ENCODE measurements at regions not wholly inside any gene's neighbourhood (a gene's known extent, or its start where the extent isn't known, plus 50 kb on each side); places are given as distances from the start of the nearest gene placed in this dataset.

DNA sequence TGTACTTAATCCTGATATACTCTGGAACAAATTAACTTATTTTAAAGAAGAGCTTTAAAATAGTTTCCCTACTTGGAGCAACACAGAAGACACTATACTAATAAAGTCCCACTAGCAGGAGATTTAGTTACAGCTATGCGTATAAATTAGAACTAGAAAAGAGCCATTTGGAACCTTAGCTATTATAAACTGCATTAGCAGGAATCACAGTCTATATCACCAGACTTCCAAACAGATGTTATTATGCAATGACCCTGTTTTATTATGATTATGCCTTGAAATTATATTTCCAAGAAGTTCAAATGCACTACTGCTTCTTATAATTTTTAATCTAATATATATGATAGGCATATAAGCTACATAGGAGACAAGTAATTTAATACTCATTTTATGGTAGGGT lies 95.5 kb upstream of the WDR44 start:
- no peak overlapping the region for H3K9ac ChIP-seq (ENCODE audit: low read depth in 1 of 3, low read length in 3 of 3)
- no peak overlapping the region for H3K4me3 ChIP-seq (ENCODE audit: low read length in 3 of 3)
- H3K4me1 ChIP-seq (ENCODE audit: control insufficient read depth in 3 of 3, insufficient read depth in 3 of 3, low read length in 3 of 3) = no peaks in the 10 kb centered on the region
- H3K36me3 ChIP-seq (ENCODE audit: control insufficient read depth in 3 of 3, insufficient read depth in 3 of 3, low read length in 3 of 3) = no peaks in the 10 kb centered on the region
- no peaks in the 10 kb centered on the region for H3K9me3 ChIP-seq (ENCODE audit: control insufficient read depth in 3 of 3, low read length in 3 of 3)
- H3K27me3 ChIP-seq (ENCODE audit: control insufficient read depth in 3 of 3, insufficient read depth in 3 of 3, low read length in 3 of 3) = no peaks in the 10 kb centered on the region
- H3K27ac ChIP-seq (ENCODE audit: low read depth, low read length) = peak overlapping the region; percentile 32

DNA sequence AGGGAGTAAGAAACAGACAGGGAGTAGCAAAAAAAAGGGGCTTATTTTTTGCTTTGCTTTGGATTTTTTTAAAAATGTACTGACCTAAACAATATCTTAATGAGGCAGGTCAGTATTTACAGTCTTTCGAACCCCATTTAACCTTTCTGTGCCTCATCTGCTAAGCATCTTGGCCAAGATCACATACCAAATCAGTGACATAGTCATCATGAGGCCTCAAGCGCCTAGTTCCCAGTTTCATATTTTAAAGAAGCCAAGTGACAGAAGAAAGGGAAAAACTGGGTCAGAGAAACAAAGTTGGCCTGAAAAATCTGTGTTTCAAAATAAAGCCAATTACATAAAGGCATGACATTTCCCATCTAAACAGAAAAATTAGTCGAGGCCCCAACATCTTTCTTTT lies 94.6 kb upstream of the WDR44 start:
- no peaks in the 10 kb centered on the region for H3K36me3 ChIP-seq (ENCODE audit: control insufficient read depth in 3 of 3, insufficient read depth in 3 of 3, low read length in 3 of 3)
- H3K9me3 ChIP-seq (ENCODE audit: control insufficient read depth in 3 of 3, low read length in 3 of 3) = no peaks in the 10 kb centered on the region
- peak overlapping the region; percentile 32 for H3K27ac ChIP-seq (ENCODE audit: low read depth, low read length)
- no peaks in the 10 kb centered on the region for H3K4me1 ChIP-seq (ENCODE audit: control insufficient read depth in 3 of 3, insufficient read depth in 3 of 3, low read length in 3 of 3)
- H3K9ac ChIP-seq (ENCODE audit: low read depth in 1 of 3, low read length in 3 of 3) = no peak overlapping the region
- H3K27me3 ChIP-seq (ENCODE audit: control insufficient read depth in 3 of 3, insufficient read depth in 3 of 3, low read length in 3 of 3) = no peaks in the 10 kb centered on the region
- no peak overlapping the region for H3K4me3 ChIP-seq (ENCODE audit: low read length in 3 of 3)

- Histone ChIP-seq H3K9ac (ENCODE audit: low read depth in 1 of 3, low read length in 3 of 3) (no peak overlapping the region), H3K36me3 (ENCODE audit: control insufficient read depth in 3 of 3, insufficient read depth in 3 of 3, low read length in 3 of 3) (no peaks in the 10 kb centered on the region), H3K4me3 (ENCODE audit: low read length in 3 of 3) (no peak overlapping the region), H3K9me3 (ENCODE audit: control insufficient read depth in 3 of 3, low read length in 3 of 3) (no peaks in the 10 kb centered on the region), H3K27me3 (ENCODE audit: control insufficient read depth in 3 of 3, insufficient read depth in 3 of 3, low read length in 3 of 3) (peaks cover 0 to 4% (median 0%) of the 10 kb centered on the region in 3 donors), H3K27ac (ENCODE audit: low read depth, low read length) (no peak overlapping the region), H3K4me1 (ENCODE audit: control insufficient read depth in 3 of 3, insufficient read depth in 3 of 3, low read length in 3 of 3) (no peaks in the 10 kb centered on the region)
Measured at GRCh38 chrX:118252967-118253366, 92.9 kb upstream of the WDR44 start.

GRCh38 chrX:118254611-118255010 lies 91.3 kb upstream of the WDR44 start:
- no peak overlapping the region for H3K4me3 ChIP-seq (ENCODE audit: low read length in 3 of 3)
- H3K36me3 ChIP-seq (ENCODE audit: control insufficient read depth in 3 of 3, insufficient read depth in 3 of 3, low read length in 3 of 3) = no peaks in the 10 kb centered on the region
- no peaks in the 10 kb centered on the region for H3K4me1 ChIP-seq (ENCODE audit: control insufficient read depth in 3 of 3, insufficient read depth in 3 of 3, low read length in 3 of 3)
- H3K9me3 ChIP-seq (ENCODE audit: control insufficient read depth in 3 of 3, low read length in 3 of 3) = no peaks in the 10 kb centered on the region
- H3K27ac ChIP-seq (ENCODE audit: low read depth, low read length) = no peak overlapping the region
- H3K27me3 ChIP-seq (ENCODE audit: control insufficient read depth in 3 of 3, insufficient read depth in 3 of 3, low read length in 3 of 3) = peaks cover 0 to 4% (median 0%) of the 10 kb centered on the region in 3 donors
- H3K9ac ChIP-seq (ENCODE audit: low read depth in 1 of 3, low read length in 3 of 3) = no peak overlapping the region

DNA sequence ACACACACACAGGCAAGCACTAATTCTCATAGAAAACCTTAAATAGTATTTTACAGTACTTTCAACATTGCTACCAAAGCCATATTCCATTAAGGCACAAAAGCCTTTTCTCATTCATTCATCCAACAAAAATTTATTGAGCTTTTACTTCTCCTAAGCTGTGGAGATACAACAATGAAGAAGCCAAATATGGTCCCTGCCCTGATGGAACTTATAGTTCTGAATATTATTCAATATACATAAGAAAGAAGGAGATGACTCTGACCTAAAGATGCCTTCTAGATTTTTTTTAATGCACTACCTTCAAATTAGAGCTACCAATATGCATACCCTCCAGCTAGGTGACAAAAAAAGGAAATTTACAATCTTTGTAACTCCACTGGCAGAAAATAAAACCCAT lies 90.0 kb upstream of the WDR44 start:
- peaks cover 0 to 10% (median 0%) of the 10 kb centered on the region in 3 donors for H3K27me3 ChIP-seq (ENCODE audit: control insufficient read depth in 3 of 3, insufficient read depth in 3 of 3, low read length in 3 of 3)
- no peaks in the 10 kb centered on the region for H3K9me3 ChIP-seq (ENCODE audit: control insufficient read depth in 3 of 3, low read length in 3 of 3)
- H3K4me3 ChIP-seq (ENCODE audit: low read length in 3 of 3) = no peak overlapping the region

GRCh38 chrX:118257781-118258180 lies 88.1 kb upstream of the WDR44 start:
- H3K4me1 ChIP-seq (ENCODE audit: control insufficient read depth in 3 of 3, insufficient read depth in 3 of 3, low read length in 3 of 3) = no peaks in the 10 kb centered on the region
- no peak overlapping the region for H3K27ac ChIP-seq (ENCODE audit: low read depth, low read length)
- H3K9ac ChIP-seq (ENCODE audit: low read depth in 1 of 3, low read length in 3 of 3) = no peak overlapping the region
- no peaks in the 10 kb centered on the region for H3K36me3 ChIP-seq (ENCODE audit: control insufficient read depth in 3 of 3, insufficient read depth in 3 of 3, low read length in 3 of 3)
- H3K4me3 ChIP-seq (ENCODE audit: low read length in 3 of 3) = no peak overlapping the region
- H3K9me3 ChIP-seq (ENCODE audit: control insufficient read depth in 3 of 3, low read length in 3 of 3) = no peaks in the 10 kb centered on the region
- peaks cover 0 to 10% (median 0%) of the 10 kb centered on the region in 3 donors for H3K27me3 ChIP-seq (ENCODE audit: control insufficient read depth in 3 of 3, insufficient read depth in 3 of 3, low read length in 3 of 3)

More for the DNA sequence above, 90.0 kb upstream of the WDR44 start:
- Histone ChIP-seq H3K27ac (ENCODE audit: low read depth, low read length) (no peak overlapping the region), H3K4me1 (ENCODE audit: control insufficient read depth in 3 of 3, insufficient read depth in 3 of 3, low read length in 3 of 3) (no peaks in the 10 kb centered on the region), H3K36me3 (ENCODE audit: control insufficient read depth in 3 of 3, insufficient read depth in 3 of 3, low read length in 3 of 3) (no peaks in the 10 kb centered on the region), H3K9ac (ENCODE audit: low read depth in 1 of 3, low read length in 3 of 3) (no peak overlapping the region)

- peaks cover 0 to 10% (median 0%) of the 10 kb centered on the region in 3 donors for H3K27me3 ChIP-seq (ENCODE audit: control insufficient read depth in 3 of 3, insufficient read depth in 3 of 3, low read length in 3 of 3)
- no peaks in the 10 kb centered on the region for H3K9me3 ChIP-seq (ENCODE audit: control insufficient read depth in 3 of 3, low read length in 3 of 3)
- no peaks in the 10 kb centered on the region for H3K36me3 ChIP-seq (ENCODE audit: control insufficient read depth in 3 of 3, insufficient read depth in 3 of 3, low read length in 3 of 3)
- H3K4me1 ChIP-seq (ENCODE audit: control insufficient read depth in 3 of 3, insufficient read depth in 3 of 3, low read length in 3 of 3) = no peaks in the 10 kb centered on the region
- no peak overlapping the region for H3K9ac ChIP-seq (ENCODE audit: low read depth in 1 of 3, low read length in 3 of 3)
- H3K27ac ChIP-seq (ENCODE audit: low read depth, low read length) = no peak overlapping the region
- H3K4me3 ChIP-seq (ENCODE audit: low read length in 3 of 3) = no peak overlapping the region
Measured at GRCh38 chrX:118259213-118259612, 86.7 kb upstream of the WDR44 start.

DNA sequence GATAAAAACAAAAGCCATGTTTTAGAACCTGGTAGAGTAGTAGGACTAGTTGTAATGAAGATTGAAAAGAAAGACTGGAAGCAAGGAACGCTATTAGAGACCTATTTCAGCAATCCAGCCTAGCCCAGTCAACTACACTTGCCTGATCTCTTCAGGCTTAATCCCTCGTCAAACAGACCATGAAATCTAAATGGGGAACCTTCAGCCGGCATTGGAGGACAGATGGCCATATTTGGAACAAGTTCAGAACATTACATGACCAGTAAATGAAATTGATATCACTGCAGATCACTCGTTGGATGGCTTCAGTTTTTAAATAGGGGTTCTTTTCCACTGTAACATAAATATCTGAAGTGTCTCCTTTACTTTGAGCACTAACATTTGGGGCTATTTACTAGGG lies 84.8 kb upstream of the WDR44 start:
- no peak overlapping the region for H3K9ac ChIP-seq (ENCODE audit: low read depth in 1 of 3, low read length in 3 of 3)
- H3K9me3 ChIP-seq (ENCODE audit: control insufficient read depth in 3 of 3, low read length in 3 of 3) = no peaks in the 10 kb centered on the region
- no peak overlapping the region for H3K4me3 ChIP-seq (ENCODE audit: low read length in 3 of 3)
- H3K4me1 ChIP-seq (ENCODE audit: control insufficient read depth in 3 of 3, insufficient read depth in 3 of 3, low read length in 3 of 3) = no peaks in the 10 kb centered on the region
- no peaks in the 10 kb centered on the region for H3K36me3 ChIP-seq (ENCODE audit: control insufficient read depth in 3 of 3, insufficient read depth in 3 of 3, low read length in 3 of 3)
- peaks cover 0 to 10% (median 0%) of the 10 kb centered on the region in 3 donors for H3K27me3 ChIP-seq (ENCODE audit: control insufficient read depth in 3 of 3, insufficient read depth in 3 of 3, low read length in 3 of 3)
- no peak overlapping the region for H3K27ac ChIP-seq (ENCODE audit: low read depth, low read length)

DNA sequence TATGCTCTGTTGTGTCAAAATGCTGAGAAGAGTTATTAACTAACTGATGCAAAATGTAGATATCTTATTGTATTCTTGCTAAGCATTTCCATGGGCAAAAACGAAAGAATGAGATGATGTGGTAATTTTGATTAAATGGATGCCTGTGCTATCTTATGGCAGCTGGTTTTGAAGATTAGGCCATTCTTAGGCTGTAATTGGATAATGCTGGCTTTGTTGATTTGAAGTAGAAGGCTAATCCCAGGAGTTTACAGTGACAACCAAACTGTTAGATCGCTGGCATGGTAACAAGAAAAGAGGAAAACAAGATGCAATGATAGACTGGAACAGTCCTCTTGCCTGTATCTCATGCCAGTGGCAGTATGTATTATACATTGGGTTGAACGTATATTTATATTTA lies 74.1 kb upstream of the WDR44 start:
- Histone ChIP-seq H3K4me1 (ENCODE audit: control insufficient read depth in 3 of 3, insufficient read depth in 3 of 3, low read length in 3 of 3) (no peaks in the 10 kb centered on the region), H3K27me3 (ENCODE audit: control insufficient read depth in 3 of 3, insufficient read depth in 3 of 3, low read length in 3 of 3) (no peaks in the 10 kb centered on the region), H3K9me3 (ENCODE audit: control insufficient read depth in 3 of 3, low read length in 3 of 3) (peaks cover 0 to 1% (median 0%) of the 10 kb centered on the region in 3 donors), H3K36me3 (ENCODE audit: control insufficient read depth in 3 of 3, insufficient read depth in 3 of 3, low read length in 3 of 3) (no peaks in the 10 kb centered on the region), H3K4me3 (ENCODE audit: low read length in 3 of 3) (no peak overlapping the region), H3K9ac (ENCODE audit: low read depth in 1 of 3, low read length in 3 of 3) (no peak overlapping the region), H3K27ac (ENCODE audit: low read depth, low read length) (no peak overlapping the region)

DNA sequence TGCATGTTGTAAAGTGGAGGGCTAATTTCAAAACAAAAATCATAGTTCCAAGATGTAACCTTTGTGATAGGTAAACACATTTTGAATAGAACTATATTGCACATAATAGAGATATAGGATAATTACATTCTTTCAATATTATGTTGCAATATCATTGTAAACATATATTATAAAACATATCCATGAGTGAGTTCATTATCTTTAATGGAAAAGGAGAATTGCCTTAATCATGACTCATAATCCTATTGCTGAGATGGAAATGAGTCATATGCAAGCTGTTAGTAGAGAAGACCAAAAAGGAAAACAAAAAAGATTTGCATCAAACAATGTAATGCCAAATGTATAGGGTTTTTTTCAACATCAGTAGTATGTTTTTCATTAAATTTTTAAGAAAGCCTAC lies 73.7 kb upstream of the WDR44 start:
- Histone ChIP-seq H3K27ac (ENCODE audit: low read depth, low read length) (no peak overlapping the region), H3K9ac (ENCODE audit: low read depth in 1 of 3, low read length in 3 of 3) (no peak overlapping the region), H3K36me3 (ENCODE audit: control insufficient read depth in 3 of 3, insufficient read depth in 3 of 3, low read length in 3 of 3) (no peaks in the 10 kb centered on the region)

More for the DNA sequence above, 73.7 kb upstream of the WDR44 start:
- no peaks in the 10 kb centered on the region for H3K9me3 ChIP-seq (ENCODE audit: control insufficient read depth in 3 of 3, low read length in 3 of 3)
- H3K4me3 ChIP-seq (ENCODE audit: low read length in 3 of 3) = no peak overlapping the region
- no peaks in the 10 kb centered on the region for H3K27me3 ChIP-seq (ENCODE audit: control insufficient read depth in 3 of 3, insufficient read depth in 3 of 3, low read length in 3 of 3)
- H3K4me1 ChIP-seq (ENCODE audit: control insufficient read depth in 3 of 3, insufficient read depth in 3 of 3, low read length in 3 of 3) = no peaks in the 10 kb centered on the region
